Kidney (tissue), 13 donors: ENCODE measurements at regions not wholly inside any gene's neighbourhood (a gene's known extent, or its start where the extent isn't known, plus 50 kb on each side); places are given as distances from the start of the nearest gene placed in this dataset.

Experiments used
- DNase-seq, 5 donors: peaks; one replicate each; pipeline ENCODE4 v3.0.0-alpha.2; 2013 to 2020
- FAIRE-seq: peaks from 2 replicates; lab custom pipeline; 2012; peaks lifted over from hg19 to GRCh38; lab: Jason Lieb, UNC
- H3K27ac ChIP-seq, 2 donors: one replicate each; pipeline ENCODE4 v1.7.0; 2013; ENCODE audit warnings: low read depth in 2 of 2, low read length in 2 of 2, inconsistent platforms in 1 of 2
- H3K27me3 ChIP-seq: one replicate; pipeline ENCODE4 v1.7.1; 2013; ENCODE audit warnings: low read length, inconsistent platforms; ENCODE audit not compliant: control insufficient read depth, insufficient read depth
- H3K36me3 ChIP-seq, 3 donors: one replicate each; pipeline versions ENCODE4 v1.7.0 to v1.7.1; 2013; ENCODE audit warnings: low read length in 3 of 3, control low read depth in 1 of 3, inconsistent platforms in 1 of 3; ENCODE audit not compliant: insufficient read depth in 3 of 3, control insufficient read depth in 2 of 3
- H3K4me1 ChIP-seq, 3 donors: one replicate each; pipeline versions ENCODE4 v1.7.0 to v1.7.1; 2013; ENCODE audit warnings: low read length in 3 of 3, inconsistent platforms in 1 of 3, low read depth in 1 of 3; ENCODE audit not compliant: control insufficient read depth in 2 of 3, insufficient read depth in 2 of 3
- H3K4me3 ChIP-seq, 3 donors: one replicate each; pipeline versions ENCODE4 v1.7.0 to v1.8.1; 2013; ENCODE audit warnings: low read length in 3 of 3, control low read depth in 1 of 3, inconsistent platforms in 1 of 3
- H3K9ac ChIP-seq, 3 donors: one replicate each; pipeline versions ENCODE4 v1.7.0 to v1.7.1; 2013; ENCODE audit warnings: low read length in 3 of 3, control low read depth in 1 of 3, inconsistent platforms in 1 of 3
- H3K9me3 ChIP-seq, 3 donors: one replicate each; pipeline versions ENCODE4 v1.7.0 to v1.7.1; 2013; ENCODE audit warnings: low read length in 3 of 3, control low read depth in 1 of 3, inconsistent platforms in 1 of 3; ENCODE audit not compliant: control insufficient read depth in 2 of 3, insufficient read depth in 1 of 3
- CTCF ChIP-seq: IDR thresholded peaks from 3 replicates; pipeline ENCODE4 v1.5.1; 2012; ENCODE audit warnings: mild to moderate bottlenecking, moderate library complexity, borderline replicate concordance; ENCODE audit not compliant: insufficient read depth; ENCODE audit errors: extremely low read depth
- intact Hi-C: fragments of 100-400 bp; cut with DNase I; formaldehyde crosslinking; loops from one replicate; pipeline ENCODE4 v1.11.1; 2022
- donor health status: control.
- donor health status: control.
- donor health status: control.
- donor health status: control.
- donor health status: control.
- donor health status: DM: yes; HTN: yes; CAD: no.
- donor health status: Normal renal cell carcinoma (clear cell type).

GRCh38 chr7:21137640-21138039 lies 290.2 kb upstream of the SP4 start:
- peaks cover 0 to 4% (median 0%) of the 10 kb centered on the region in 3 donors for H3K9me3 ChIP-seq
- no peak overlapping the region for H3K4me3 ChIP-seq
- TF ChIP-seq CTCF = no peak
- H3K27me3 ChIP-seq = no peaks in the 10 kb centered on the region
- FAIRE-seq = no peak
- no peak for DNase-seq
- intact Hi-C loops = no loop called here
- H3K9ac ChIP-seq = no peak overlapping the region
- H3K36me3 ChIP-seq = no peaks in the 10 kb centered on the region
- H3K4me1 ChIP-seq = no peaks in the 10 kb centered on the region
- no peak overlapping the region for H3K27ac ChIP-seq

GRCh38 chr7:21140622-21141021 lies 287.3 kb upstream of the SP4 start:
- Histone ChIP-seq H3K9ac (no peak overlapping the region), H3K4me3 (no peak overlapping the region), H3K9me3 (no peaks in the 10 kb centered on the region), H3K27me3 (no peaks in the 10 kb centered on the region), H3K4me1 (no peaks in the 10 kb centered on the region), H3K36me3 (no peaks in the 10 kb centered on the region), H3K27ac (no peak overlapping the region)
- no peak for TF ChIP-seq CTCF
- intact Hi-C loops = no loop called here
- DNase-seq = no peak
- no peak for FAIRE-seq

- no peak for TF ChIP-seq CTCF
- Histone ChIP-seq H3K4me1 (no peaks in the 10 kb centered on the region), H3K9ac (no peak overlapping the region), H3K27ac (no peak overlapping the region), H3K36me3 (no peaks in the 10 kb centered on the region), H3K9me3 (no peaks in the 10 kb centered on the region), H3K4me3 (no peak overlapping the region), H3K27me3 (no peaks in the 10 kb centered on the region)
- no peak for FAIRE-seq
- intact Hi-C loops = no loop called here
- no peak for DNase-seq
Observed at GRCh38 chr7:21141476-21141875, 286.4 kb upstream of the SP4 start.

- no peaks in the 10 kb centered on the region for H3K36me3 ChIP-seq
- H3K4me1 ChIP-seq = no peaks in the 10 kb centered on the region
- intact Hi-C loops = no loop called here
- no peak overlapping the region for H3K4me3 ChIP-seq
- no peaks in the 10 kb centered on the region for H3K9me3 ChIP-seq
- H3K9ac ChIP-seq = no peak overlapping the region
- H3K27ac ChIP-seq = no peak overlapping the region
- no peak for DNase-seq
- TF ChIP-seq CTCF = no peak
- H3K27me3 ChIP-seq = no peaks in the 10 kb centered on the region
- FAIRE-seq = no peak
Observed at GRCh38 chr7:21142081-21142480, 285.8 kb upstream of the SP4 start.
